ENCODE measurements at regions not wholly inside any gene's neighbourhood (a gene's known extent, or its start where the extent isn't known, plus 50 kb on each side); places are given as distances from the start of the nearest gene placed in this dataset.

DNA sequence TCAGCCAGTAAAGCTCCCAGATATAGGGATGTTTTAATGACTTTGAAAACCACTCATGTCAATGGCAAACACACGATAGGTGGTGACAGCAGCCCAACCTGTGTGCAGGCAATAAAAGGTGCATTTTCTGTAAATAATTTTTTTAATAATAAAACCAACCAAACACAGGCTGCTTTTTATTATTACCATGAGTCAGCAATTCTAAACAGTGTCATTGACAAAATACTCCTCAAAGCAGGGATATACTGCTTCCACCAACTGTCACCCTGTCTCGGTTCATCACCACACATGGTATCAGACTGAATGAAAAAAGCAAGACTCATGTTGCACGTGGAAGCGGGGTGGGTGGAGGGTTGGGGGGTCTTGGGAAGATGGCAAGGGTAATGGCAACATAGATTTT is 195.9 kb downstream of the ANKRD60 start:
- TF ChIP-seq, protein P1, sequence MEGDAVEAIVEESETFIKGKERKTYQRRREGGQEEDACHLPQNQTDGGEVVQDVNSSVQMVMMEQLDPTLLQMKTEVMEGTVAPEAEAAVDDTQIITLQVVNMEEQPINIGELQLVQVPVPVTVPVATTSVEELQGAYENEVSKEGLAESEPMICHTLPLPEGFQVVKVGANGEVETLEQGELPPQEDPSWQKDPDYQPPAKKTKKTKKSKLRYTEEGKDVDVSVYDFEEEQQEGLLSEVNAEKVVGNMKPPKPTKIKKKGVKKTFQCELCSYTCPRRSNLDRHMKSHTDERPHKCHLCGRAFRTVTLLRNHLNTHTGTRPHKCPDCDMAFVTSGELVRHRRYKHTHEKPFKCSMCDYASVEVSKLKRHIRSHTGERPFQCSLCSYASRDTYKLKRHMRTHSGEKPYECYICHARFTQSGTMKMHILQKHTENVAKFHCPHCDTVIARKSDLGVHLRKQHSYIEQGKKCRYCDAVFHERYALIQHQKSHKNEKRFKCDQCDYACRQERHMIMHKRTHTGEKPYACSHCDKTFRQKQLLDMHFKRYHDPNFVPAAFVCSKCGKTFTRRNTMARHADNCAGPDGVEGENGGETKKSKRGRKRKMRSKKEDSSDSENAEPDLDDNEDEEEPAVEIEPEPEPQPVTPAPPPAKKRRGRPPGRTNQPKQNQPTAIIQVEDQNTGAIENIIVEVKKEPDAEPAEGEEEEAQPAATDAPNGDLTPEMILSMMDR (IDR thresholded peaks at IDR 0.05), result no peak
- no peak for TF ChIP-seq EP300 (IDR thresholded peaks at IDR 0.05)
